MM.1S (cell line): ENCODE measurements at regions not wholly inside any gene's neighbourhood (a gene's known extent, or its start where the extent isn't known, plus 50 kb on each side); places are given as distances from the start of the nearest gene placed in this dataset.

Source experiments
- EZH2 ChIP-seq: fragments of 300-600 bp; sonication (generic); optimal IDR thresholded peaks from 2 replicates; pipeline ENCODE3; 2017; ENCODE audit warnings: low read depth, mild to moderate bottlenecking, antibody characterized with exemption, low read length, mixed read lengths
- EZH2phosphoT487 ChIP-seq: fragments of 300-600 bp; sonication (generic); IDR thresholded peaks from 2 replicates; pipeline ENCODE4 v1.6.1; 2018; ENCODE audit warnings: antibody characterized with exemption, low read length
- TF ChIP-seq, protein P1 (sequence below): fragments of 300-600 bp; sonication (generic); IDR thresholded peaks from 2 replicates; pipeline ENCODE4 v1.5.1; 2016; ENCODE audit warnings: antibody characterized with exemption, low read length, mixed read lengths

DNA sequence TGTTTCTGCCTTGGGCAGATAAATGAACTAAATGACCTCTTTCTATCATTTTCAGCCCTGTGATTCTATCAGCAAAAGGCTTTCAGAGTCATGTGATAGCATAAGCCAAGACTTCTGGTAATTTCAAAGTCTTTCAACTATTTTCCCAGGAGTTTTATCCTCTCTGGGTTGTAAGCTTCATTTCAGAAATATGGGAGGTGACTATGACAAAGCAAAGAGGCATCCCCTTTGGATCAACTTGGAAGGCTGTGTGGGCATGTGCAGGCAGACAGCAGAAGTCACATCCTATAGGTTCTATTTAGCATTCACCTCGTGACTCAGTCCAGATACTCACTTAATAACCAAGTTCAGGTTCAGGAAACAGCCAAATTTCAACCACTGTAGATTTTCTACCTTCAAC lies 149.0 kb upstream of the FST start:
- TF ChIP-seq, protein P1, sequence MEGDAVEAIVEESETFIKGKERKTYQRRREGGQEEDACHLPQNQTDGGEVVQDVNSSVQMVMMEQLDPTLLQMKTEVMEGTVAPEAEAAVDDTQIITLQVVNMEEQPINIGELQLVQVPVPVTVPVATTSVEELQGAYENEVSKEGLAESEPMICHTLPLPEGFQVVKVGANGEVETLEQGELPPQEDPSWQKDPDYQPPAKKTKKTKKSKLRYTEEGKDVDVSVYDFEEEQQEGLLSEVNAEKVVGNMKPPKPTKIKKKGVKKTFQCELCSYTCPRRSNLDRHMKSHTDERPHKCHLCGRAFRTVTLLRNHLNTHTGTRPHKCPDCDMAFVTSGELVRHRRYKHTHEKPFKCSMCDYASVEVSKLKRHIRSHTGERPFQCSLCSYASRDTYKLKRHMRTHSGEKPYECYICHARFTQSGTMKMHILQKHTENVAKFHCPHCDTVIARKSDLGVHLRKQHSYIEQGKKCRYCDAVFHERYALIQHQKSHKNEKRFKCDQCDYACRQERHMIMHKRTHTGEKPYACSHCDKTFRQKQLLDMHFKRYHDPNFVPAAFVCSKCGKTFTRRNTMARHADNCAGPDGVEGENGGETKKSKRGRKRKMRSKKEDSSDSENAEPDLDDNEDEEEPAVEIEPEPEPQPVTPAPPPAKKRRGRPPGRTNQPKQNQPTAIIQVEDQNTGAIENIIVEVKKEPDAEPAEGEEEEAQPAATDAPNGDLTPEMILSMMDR: no peak
- TF ChIP-seq EZH2phosphoT487 (no peak), EZH2 (no peak)
